NCI-H524 (cell line): ENCODE measurements at regions not wholly inside any gene's neighbourhood (a gene's known extent, or its start where the extent isn't known, plus 50 kb on each side); places are given as distances from the start of the nearest gene placed in this dataset.

Source experiments
- DNase-seq, 2 experiments: peaks; one replicate each; lab custom pipeline; 2025; lab: John Stamatoyannopoulos, UW

DNA sequence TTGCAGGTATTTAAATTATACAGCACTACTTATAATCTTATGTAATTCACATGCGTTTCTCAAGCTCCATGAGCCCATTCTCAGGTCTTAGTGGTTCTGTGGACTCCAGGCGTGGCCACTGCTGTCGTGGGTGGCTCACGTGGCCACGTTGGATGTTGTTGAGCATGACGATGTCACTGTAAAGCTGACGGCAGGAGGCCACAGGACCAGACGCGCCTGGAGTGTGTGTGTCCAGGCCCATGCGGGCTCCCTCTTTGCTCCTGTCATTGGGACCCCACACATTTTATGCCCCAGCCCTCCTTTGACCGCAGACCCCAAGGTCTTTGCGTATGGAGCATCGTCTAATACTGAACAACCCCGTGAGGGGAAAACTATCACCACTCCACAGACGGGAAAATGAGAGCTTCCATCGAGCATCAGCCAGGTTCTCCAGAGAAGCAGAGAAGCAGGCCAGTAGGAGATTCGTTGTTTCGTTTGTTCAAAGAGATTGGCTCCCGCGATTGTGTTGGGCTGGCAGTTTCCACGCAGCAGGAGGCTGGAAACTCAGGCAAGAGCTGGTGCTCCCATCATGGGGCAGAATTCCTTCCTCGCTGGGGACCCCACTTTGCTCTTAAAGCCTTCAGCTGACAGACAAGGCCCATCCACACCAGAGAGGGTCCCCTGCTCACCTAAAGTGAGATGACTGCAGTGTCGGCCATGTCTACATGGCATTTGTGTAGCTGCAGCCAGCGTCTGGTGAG, 129.3 kb upstream of the SPACA7 start:
- DNase-seq, result no peak

DNA sequence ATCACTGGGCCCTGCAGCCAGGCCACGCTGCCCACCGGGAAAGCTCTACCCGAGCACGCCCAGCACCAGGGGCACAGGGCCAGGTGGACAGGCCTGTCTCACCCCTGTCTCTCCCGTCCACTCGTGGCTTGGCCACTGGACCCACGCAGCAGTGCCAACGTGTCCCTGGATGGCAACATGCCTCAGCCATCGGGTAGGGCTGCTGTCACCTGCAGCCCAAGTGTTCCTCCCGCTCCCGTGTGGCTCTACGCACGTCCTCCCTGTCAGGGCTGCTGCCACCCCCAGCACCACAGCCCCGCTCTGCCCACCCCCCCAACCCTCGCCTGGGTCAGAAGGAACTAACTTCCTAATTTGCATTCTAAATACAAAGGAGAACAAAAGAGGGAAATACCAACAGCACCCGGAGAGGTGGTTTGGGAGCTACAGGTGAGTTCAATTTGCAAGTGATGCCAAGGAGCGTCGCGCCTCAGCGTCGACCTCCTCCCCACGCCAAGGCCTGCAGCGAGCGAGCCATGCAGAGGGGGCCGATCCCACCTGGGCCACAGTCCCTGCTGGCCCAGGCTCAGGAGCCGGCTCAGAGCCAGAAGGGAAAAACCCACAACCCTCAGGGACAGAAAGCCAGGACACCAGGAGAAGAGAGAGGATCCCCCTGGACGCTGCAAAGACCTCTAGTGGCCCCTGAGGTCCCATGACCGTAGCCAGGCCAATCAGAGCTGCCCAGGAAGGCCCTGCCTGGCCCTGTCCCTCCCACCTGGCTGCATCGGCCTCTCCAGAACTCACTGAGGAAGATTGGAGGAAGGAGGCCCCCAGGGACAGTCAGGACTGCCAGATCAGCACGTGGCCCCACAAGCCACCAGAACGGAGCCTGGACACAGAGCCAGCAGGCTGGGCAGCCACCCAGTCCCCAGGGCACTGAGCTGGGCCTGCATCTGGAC, 128.4 kb upstream of the SPACA7 start:
- no peak for DNase-seq

DNA sequence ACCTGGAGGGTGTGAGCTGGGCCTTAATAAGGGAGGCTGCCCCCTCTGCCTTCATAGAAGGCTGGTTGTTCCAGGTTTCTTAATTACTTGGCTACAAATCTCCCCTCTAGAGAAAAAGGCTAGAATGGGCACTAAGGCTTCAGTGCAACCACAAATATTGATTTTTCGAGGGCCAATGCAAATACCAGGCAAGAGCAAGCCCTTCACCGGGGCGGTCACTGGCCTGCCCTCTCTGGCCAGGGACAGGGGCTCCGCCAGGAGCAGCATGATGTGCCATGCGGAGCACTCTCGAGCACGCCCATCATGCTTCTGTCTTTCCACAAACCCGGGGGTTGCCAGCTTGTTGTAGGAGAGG, 127.8 kb upstream of the SPACA7 start:
- DNase-seq, result no peak

DNA sequence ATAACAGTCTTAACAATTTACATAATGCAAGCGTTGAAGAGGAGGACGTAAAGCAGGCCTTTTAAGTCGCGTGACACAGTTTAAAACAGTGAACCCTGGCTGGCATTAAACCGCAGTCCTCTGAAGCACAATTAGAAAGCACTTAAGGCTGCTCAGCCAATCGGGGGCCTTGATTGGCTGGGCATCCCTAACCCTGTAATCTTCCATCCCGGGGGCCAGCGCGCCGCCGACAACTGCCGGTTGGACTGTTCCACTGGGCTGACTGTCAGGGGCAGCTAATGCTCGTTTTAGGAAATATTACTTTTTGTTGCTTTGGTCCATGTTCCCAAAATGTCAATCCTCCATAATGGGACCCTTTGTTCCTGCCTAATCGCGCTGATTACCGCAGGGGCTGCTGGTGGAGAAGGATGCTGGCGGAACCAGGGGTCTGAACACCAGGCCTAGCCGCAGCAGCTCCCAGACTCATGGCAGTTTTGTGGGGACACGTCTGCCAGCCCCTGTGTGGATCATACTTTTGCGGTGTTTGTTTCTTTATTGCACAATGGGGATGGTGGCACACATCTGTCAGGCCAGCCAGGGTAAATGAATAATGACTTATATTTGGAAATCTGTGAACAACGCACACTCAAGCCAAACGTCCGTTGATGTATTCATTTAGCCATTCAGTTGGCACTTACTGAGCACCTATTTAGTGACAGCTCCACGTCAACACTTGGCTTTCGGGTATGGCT, 127.1 kb upstream of the SPACA7 start:
- DNase-seq, result peak; percentile 5 to 64

DNA sequence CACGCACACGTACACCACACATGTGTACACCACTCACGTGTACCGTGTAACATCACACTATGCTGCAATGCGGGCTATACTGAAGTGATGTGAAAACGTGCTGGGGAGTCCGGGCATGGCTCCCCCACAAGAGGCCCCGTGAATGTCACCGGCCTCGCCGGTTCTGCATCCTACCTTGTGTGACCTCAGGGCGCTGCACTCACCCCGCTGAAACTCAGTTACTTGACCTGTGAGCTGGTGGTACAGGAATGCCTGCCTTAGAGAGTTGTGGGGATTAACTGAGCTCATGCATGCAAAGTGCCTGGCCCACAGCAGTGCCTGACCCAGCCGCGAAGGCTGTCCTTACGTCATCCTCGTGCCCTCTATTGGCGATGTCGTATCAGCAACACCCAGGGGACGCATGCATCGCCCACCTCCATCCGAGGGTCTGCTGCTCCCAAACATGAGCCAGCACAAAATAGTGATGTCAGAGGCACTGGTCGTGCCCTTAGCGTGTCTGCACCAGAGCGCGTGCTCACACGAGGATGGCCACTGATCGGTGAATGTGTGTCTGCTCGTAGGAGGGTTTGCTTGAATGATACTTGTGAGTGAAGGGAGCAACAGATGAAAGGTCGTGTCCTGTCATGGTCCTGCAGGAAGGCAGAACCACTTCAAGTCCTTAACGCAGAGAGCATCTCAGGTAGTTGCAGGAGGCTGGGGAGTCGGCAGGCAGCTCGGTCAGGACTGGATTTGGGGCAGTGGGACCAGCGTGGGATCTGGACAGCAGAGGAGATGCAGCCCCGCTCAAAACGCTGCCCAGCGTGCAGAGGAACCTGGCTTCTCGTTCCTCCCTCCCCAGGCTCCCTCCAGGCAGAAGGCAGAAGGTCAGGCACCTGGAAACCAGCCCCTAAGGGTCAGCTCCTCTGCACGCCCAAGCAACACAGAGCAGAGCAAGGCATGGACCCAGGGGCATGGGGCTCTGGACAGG, 126.2 kb upstream of the SPACA7 start:
- DNase-seq, result no peak

DNA sequence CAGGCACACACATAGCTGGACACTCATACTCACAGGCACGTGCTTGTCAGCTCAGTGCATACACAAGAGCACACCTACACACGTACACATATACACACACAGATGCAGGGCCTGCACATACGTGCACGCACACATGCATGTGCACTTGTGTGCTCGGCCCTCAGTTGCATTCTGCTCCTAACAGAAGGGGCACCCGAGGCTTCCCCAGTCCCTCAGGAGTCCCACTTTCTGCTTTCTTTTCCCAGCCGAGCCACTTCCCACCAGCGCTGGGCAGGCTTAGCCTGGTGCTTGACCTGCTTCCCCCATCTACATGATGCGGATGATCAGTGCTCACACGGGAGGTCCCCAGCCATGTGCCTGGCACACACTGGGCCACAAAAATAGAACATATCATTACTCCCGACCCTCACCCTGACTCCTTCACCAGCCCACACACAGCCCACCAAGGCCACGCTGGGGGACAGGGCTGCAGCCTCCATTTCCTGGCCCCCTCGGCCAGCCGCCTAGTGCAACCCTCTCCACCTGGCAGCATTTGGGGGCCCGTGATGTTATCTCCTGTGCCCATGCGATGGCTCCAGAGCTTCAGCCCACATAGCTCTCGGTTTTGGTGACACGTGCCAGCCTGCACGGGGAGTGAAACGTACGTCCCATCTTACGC, 125.2 kb upstream of the SPACA7 start:
- DNase-seq, result no peak

DNA sequence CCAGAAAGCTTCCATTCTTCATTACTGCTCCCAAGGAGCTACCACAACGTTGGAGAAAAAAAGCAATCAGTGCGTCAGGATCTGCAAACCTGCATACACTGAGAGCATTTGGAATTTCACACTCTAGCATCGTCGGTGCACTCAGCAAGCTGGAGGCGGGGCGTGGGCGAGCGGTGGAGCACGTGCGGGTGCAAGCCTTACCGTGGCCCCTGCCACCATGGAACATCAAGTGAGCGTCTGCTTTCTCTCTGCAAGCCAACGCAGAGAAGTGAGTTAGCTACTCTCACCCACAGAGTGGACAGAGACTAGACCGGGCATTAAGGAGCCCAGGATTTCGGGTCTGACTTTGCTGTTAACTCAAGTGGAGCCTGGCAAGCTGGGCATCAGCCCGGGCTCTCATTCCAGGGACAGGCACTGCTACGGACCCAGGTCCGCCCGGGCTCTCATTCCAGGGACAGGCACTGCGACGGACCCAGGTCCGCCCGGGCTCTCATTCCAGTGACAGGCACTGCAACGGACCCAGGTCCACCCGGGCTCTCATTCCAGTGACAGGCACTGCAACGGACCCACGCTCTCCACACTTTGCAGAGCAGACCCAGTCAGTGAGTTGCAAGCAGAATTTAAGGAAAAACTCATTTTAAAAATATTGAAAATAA, 124.1 kb upstream of the SPACA7 start:
- DNase-seq, result no peak

DNA sequence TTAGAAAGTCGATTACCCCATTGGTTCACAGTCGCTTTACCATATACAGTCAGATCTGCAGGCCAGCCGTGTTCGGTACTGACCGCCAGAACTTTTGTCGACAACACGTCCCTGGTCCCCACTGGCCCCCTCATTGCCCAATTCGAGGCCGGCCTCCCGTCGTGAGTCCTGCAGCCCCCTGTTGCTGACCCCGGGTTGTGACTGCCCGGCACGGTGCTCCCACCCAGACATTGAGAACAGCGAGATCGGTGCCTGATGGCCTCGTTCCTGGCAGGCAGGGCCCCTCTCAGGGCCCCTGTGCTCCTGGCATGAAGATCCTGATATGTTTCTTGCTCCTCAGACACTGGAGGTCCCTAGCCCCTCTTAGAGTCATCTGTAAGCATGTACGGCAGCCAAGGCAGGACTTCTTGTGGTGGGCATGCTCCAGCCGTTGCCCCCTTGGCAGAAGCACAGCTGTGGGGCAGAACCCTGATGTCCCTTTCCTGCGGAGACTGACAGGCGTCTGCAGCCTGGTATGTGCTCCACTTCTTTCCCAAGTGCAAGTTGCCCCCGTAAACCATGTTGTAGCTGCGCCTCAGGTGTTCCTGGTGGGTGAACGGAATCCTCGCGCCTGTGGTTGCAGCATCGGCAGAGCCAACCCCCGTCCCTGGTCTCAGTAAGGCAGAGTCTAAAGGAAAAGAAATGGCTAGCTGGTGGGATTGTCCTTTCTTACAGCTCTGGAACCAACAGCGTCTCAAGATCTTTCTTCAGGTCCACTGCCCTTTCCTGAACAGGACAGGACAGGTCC, 123.2 kb upstream of the SPACA7 start:
- no peak for DNase-seq

DNA sequence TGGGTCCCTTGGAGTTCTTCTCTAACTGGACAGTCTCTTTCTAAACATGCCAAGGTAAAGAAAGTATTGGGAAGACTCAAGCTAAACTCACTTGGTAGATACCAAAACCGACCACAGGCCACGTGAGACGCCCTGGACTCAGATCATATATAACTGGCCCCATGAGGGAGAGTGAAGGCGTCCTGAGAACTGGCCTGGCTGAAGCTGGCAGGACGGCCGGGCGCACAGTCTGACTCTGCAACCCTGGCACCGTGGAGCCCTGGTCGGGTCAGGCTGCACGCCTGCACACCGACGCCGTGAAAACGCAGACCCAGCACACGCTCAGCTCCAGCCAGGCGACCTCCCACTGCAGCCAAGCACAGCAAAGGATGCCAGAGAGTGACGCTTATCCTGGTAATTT, 122.5 kb upstream of the SPACA7 start:
- no peak for DNase-seq

DNA sequence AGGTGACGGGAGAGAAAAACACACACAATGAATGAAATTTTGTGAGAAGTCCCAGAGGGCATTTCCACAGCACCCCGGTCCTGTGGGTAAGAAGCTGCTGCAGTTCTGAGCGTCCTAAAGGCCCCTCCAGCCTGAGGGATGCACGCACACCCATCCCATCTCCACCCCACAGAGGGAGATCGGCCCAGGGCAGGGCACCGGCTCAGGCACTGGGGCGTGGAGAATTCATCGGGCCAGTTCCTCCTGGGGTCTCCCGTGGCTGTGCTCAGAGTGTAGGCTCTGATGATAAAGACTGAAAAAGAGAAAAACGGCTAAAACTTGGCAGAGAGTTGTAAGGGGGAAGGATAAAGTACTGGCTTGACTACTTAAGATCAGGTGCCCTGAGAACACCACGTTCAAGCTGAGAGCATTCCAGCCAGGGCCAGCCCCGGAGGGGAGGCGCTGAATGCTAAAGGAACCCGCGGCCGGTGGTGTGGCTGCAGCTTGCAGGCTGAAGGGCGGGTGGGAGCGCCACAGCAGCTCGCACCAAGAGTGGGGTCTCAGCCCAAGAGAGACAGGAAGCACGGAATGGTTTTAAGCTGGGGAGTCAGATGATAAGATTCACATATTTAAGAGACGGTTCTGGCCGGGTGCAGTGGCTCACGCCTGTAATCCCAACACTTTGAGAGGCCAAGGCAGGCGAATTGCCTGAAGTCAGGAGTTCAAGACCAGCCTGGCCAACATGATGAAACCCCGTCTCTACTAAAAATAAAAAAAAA, 121.9 kb upstream of the SPACA7 start:
- DNase-seq, result no peak

DNA sequence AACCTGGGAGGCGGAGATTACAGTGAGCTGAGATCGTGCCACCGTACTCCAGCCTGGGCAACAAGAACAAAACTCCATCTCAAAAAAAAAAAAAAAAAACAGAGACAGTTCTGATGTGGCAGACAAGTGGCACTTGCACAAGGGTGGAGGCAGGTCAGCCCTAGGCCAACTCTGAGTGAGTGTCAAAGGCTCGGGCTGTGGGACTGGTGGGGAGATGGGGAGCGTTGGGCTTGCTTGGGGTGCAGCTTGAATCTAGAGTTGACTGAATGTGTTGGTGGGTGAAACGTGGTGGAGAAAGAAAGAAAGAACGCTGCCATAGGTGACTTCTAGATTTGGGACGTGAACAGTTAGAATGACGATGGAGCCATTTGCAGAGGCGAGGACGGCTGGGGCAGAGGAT, 121.3 kb upstream of the SPACA7 start:
- DNase-seq, result no peak

DNA sequence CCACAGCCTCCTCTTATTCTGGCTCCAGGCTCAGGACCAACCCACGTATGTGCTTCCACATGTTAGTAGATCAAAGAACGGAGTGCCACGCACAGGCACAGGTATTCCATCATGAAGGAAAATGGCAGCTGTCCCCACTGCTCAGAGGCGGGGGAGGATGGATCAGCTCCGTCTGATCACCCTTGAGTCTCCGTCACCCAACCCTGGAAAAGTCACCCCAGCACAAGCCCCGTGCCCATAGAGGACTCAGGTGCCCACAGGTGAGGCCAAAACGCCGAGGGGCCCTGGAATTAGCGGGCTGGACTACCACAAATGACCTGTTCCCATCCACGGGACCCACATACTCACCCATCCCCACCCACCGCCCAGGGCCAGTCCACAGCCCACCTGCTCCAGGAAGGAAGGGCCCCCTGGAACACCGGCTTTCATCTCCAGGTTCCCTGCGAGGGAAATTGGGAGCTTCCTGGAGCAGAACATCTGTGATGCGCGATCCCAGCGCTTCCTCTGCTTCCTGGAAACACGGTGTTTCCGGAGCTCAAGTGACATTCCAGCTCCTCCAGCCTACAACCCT, 120.5 kb upstream of the SPACA7 start:
- no peak for DNase-seq

DNA sequence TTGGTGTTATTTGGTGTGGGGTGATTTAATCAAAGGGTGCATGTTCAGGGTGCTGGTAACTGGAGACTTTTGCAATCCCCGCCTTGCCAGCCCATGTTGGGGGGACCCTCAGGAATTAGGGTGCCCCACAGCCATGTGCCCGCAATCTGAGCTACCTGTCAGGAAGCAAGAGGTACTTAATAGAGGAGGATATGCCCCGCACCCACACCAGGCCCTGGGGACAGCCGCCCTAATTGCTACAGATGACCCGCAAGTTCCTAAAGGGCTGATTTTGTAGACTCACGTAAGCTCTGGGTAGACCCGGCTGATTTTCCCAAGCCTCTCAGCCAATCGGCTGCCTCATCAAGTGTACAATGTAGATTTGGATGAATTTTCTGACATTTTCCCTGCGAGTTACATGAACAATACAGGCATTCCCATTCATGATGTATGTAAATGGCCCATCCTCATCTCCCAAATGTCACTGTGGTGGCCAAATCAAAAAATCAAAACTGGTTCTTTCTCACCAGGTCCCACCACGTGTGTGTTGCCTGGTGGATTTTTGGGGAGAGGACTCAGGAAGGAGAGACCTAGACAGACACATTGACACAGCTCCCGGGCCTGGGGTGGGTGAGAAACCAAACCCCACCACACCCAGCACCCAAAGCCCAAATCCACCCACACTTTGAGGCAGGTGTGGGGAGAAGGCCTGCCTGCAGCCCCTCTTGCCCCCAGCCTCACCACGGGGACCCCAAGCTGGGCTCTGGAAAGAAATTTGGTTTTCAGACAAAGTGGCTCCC, 119.2 kb upstream of the SPACA7 start:
- DNase-seq, result no peak

DNA sequence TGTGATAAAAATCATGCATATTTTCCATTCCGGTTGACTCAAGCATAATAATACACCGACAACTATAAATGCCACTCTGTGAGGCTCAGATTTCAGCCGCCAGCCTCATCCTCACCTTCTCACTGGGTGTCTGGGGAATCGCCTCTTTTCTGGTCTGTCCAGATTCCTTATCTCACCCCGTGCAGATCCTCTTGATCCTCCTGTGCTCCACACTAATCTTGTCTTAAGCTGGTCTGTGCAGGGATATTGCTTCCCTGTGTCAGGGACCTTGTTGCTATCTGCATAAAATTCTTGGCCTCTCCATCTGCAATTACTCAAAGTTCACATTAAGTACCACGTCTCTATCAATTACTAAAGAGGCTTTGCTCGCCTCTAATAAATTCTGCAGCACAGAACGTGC, 116.6 kb upstream of the SPACA7 start:
- DNase-seq, result peak; percentile 5 to 61

DNA sequence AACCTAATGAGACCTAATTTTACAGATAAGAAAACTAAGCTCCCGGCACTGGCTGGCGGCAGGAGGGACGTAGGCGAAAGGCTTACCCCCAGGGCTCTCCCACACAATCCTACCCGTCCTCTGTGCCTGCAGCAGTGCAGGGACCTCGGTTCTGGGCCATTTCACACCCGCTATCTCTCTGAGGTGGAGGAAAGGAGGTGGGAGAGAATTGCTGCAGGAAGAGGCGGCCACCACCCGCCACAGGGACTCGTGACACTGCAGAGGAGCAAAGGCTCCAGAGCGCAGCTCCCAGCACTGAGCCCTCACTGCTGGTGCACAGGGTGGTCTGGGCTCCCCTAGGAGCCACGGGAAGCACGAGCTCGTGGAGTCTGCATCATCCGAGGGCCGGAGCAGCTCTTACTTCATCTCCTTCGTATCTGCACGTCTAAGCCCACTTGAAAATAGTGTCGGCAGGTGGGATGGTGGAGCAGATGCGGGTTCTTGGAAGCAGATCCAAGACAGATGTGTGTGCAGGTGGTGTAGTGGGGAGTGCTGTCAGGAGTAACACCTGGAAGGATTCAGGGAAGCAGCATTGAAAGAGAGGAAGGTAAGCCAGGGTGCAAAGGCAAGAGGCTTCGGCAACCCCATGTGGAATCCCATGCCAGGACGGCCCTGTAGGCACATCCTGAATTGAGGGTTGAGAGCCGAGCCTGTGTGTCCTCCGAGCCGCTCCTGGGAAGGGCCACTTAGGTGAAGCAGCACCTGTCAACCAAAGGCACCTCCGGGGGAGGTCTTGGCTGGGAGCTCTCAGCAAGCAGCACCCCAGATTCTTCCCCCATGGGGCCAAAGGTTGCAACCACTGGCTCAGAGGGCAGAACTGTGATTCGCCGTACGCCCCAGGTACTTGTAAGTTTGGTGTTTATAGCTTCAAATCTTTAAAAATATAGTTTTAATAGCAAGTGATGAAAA, 115.8 kb upstream of the SPACA7 start:
- peak in 1 of 2 experiments; percentile 23 for DNase-seq

DNA sequence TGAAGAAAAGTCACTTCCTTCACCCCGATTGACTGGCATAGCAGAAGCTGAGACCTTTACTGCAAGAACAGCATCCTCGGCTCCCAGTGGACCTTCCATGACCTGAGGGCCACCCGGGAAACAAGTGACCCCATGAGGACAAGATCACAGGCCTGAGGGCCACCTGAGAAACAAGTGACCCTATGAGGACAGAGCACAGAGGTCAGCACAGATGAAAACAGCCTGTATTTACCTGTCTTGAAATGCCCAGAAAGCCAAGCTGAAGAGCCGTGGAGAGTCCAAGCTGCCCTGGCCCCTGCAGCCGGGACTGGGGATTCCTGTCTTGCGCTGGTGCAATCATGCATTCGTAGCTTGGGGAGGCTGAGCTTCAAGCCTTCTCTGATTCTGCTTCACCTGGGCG, 114.2 kb upstream of the SPACA7 start:
- DNase-seq, result no peak

DNA sequence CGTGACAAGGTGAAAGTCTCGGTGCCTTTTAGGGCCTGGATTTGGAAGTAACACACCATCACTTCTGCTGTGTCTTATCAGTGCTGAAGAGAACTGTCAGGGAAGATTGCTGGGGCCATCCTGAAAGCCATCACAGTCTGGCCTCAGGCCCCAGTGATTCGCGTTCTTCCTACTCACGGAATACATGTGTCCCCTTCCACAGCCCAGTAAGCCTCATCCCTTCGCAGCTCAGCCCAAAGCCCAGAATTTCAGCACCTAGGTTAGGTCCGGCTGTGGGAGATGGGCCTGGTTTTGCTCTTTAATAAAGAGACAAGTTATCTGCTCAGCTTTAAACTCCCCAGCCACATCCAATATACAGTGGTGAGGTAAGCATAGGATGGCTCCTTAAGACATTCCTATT, 113.0 kb upstream of the SPACA7 start:
- no peak for DNase-seq
